Endometrium (tissue), 2 donors: ENCODE measurements at regions not wholly inside any gene's neighbourhood (a gene's known extent, or its start where the extent isn't known, plus 50 kb on each side); places are given as distances from the start of the nearest gene placed in this dataset.

Source experiments
- FAIRE-seq: peaks from 2 replicates; lab custom pipeline; 2012; peaks lifted over from hg19 to GRCh38; lab: Jason Lieb, UNC
- donor health status: control.
- donor health status: control.

DNA sequence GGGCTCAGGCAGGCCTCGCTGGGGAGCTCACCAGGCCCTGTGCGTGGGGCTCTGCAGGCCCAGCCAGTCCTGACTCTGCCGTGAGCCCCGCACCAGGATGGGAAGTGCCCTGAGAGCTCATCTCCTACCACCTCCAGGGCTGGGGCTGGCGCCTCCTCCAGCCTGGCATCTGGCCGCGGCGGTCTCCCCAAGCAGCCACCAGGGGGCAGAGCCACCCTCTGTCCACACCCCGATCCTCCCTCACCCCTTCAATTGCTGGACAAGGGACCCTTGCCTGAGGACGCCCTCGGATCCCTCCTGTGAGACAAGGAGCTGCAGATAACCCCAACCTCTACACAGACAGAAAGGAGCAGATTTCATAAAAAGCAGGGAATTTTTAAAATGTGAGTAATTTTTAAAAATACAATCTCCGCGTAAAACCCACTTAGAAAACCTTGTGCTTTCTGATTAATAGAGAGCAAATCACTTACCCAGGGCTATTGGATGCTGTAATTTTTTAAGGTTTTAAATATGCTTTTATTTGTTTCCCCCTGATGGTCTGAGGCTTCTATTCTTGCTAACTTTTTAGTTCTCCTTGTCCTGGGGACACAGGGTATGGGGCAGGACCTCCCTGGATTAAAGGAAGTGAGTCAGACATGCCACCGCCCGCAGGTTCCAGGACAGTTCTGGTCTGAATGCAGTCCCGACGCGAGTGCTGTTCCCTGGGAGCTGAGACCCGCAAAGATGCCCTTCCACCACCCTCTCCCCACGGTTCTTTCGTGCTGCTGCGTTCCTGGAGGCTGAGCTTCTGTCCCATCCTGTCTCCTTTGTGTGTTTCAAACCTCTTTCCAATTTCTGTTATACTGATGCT lies 52.3 kb upstream of the CHRNA7 start:
- FAIRE-seq, result no peak
